Caco-2 (cell line): ENCODE measurements at regions not wholly inside any gene's neighbourhood (a gene's known extent, or its start where the extent isn't known, plus 50 kb on each side); places are given as distances from the start of the nearest gene placed in this dataset. TPM values are rescaled to one million over a fixed set of nuclear protein-coding genes. Genes with fewer than 3 reads are reported as not detected.

Source experiments
- BruUV-seq: library from RNA; stranded (reverse); fragments of 400-500 nt; replicated peaks from 2 replicates; lab custom pipeline; 2021; lab: Mats Ljungman, UMichigan
- CTCF ChIA-PET: fragments of 300-600 bp; sonication (Branson Sonifier 250); formaldehyde crosslinking; loops from one replicate; lab custom pipeline; 2022; ENCODE audit warnings: antibody characterized with exemption; lab: Charles Lee
- POLR2A ChIA-PET: fragments of 300-600 bp; sonication (Branson Sonifier 250); formaldehyde crosslinking; loops from one replicate; lab custom pipeline; 2022; ENCODE audit warnings: antibody characterized with exemption; lab: Charles Lee
- DNase-seq, 2 experiments: peaks; one replicate each; pipeline versions ENCODE4 v3.0.0 to v3.0.0-alpha.2; 2020 to 2022
- H3K27me3 ChIP-seq: replicated peaks from 2 replicates; pipeline ENCODE4 v1.6.0; 2011; ENCODE audit warnings: low read length; ENCODE audit not compliant: control insufficient read depth, insufficient read depth
- H3K36me3 ChIP-seq: 2 replicates; pipeline ENCODE4 v1.5.1; 2011; ENCODE audit warnings: low read length; ENCODE audit not compliant: control insufficient read depth, insufficient read depth
- H3K4me1 ChIP-seq: fragments of 250-450 bp; sonication (Bioruptor Pico); 2 replicates; pipeline ENCODE4 v1.5.1; 2020; ENCODE audit warnings: mild to moderate bottlenecking
- H3K4me3 ChIP-seq: 2 replicates; pipeline ENCODE4 v1.5.1; 2011; ENCODE audit warnings: low read depth, mild to moderate bottlenecking, control low read depth, low read length
- H3K9me3 ChIP-seq: fragments of 250-450 bp; sonication (Bioruptor Pico); 2 replicates; pipeline ENCODE4 v1.5.1; 2020; ENCODE audit warnings: mild to moderate bottlenecking, moderate library complexity
- H3K27ac Mint-ChIP-seq: one replicate; pipeline ENCODE4 v1.8.0; 2022; ENCODE audit warnings: mixed read lengths; ENCODE audit not compliant: unreplicated experiment
- H3K27me3 Mint-ChIP-seq: one replicate; pipeline ENCODE4 v1.8.0; 2022; ENCODE audit warnings: mixed read lengths; ENCODE audit not compliant: insufficient read depth, unreplicated experiment
- H3K36me3 Mint-ChIP-seq: one replicate; pipeline ENCODE4 v1.8.0; 2022; ENCODE audit warnings: mild to moderate bottlenecking, mixed read lengths; ENCODE audit not compliant: insufficient read depth, unreplicated experiment
- H3K4me1 Mint-ChIP-seq: one replicate; pipeline ENCODE4 v1.8.0; 2022; ENCODE audit warnings: low read depth, mixed read lengths; ENCODE audit not compliant: unreplicated experiment
- H3K4me3 Mint-ChIP-seq: one replicate; pipeline ENCODE4 v1.8.0; 2022; ENCODE audit warnings: mild to moderate bottlenecking, moderate library complexity, mixed read lengths; ENCODE audit not compliant: unreplicated experiment
- H3K9me3 Mint-ChIP-seq: one replicate; pipeline ENCODE4 v1.8.0; 2022; ENCODE audit warnings: mixed read lengths; ENCODE audit not compliant: unreplicated experiment
- CTCF ChIP-seq, 2 experiments: fragments of 200-600 bp in 1 of 2; IDR thresholded peaks; 1 replicate in 1 of 2; 2 replicates in 1 of 2; pipeline versions ENCODE4 v1.5.1 to v1.8.0; 2011 to 2022; ENCODE audit warnings: antibody characterized with exemption in 1 of 2, control low read depth in 1 of 2, inconsistent platforms in 1 of 2, low read depth in 1 of 2, low read length in 1 of 2, mild to moderate bottlenecking in 1 of 2, moderate library complexity in 1 of 2; ENCODE audit not compliant: insufficient read depth in 1 of 2, severe bottlenecking in 1 of 2, unreplicated experiment in 1 of 2
- intact Hi-C: fragments of 100-400 bp; cut with micrococcal nuclease; formaldehyde crosslinking; loops from one replicate; pipeline ENCODE4 v1.10.0; 2022; ENCODE audit not compliant: unreplicated experiment
- microRNA-seq: library from miRNA; unstranded; fragments of <30 nt; microRNA quantifications from one replicate; pipeline ENCODE4 v1.2.0, GENCODE V29; 2022

- no peaks in the 10 kb centered on the region for H3K36me3 Mint-ChIP-seq
- POLR2A ChIA-PET = no interaction called here
- BruUV-seq = no TSS peak
- no peaks in the 10 kb centered on the region for H3K27me3 Mint-ChIP-seq
- Histone ChIP-seq H3K9me3 (peaks cover 21% of the 10 kb centered on the region), H3K27me3 (no peaks in the 10 kb centered on the region), H3K4me1 (no peaks in the 10 kb centered on the region), H3K36me3 (no peaks in the 10 kb centered on the region), H3K4me3 (no peak overlapping the region)
- CTCF ChIA-PET = no interaction called here
- H3K27ac Mint-ChIP-seq = no peak overlapping the region
- H3K9me3 Mint-ChIP-seq = peaks cover 25% of the 10 kb centered on the region
- intact Hi-C loops = no loop called here
- no peak for TF ChIP-seq CTCF (IDR thresholded peaks at IDR 0.05; ENCODE audit: insufficient read depth in 1 of 2, low read depth in 1 of 2, low read length in 1 of 2, severe bottlenecking in 1 of 2, unreplicated experiment in 1 of 2)
- no peak overlapping the region for H3K4me3 Mint-ChIP-seq
- DNase-seq = no peak
- no peaks in the 10 kb centered on the region for H3K4me1 Mint-ChIP-seq
These were observed 50.0 kb upstream of the HPCAL1 start for GRCh38 chr2:10252661-10253060.

Small RNA genes in the stretch of these regions (microRNA-seq; reads per million reads assigned to microRNA genes)
- gene MIR4261 = not detected
